ENCODE measurements at regions not wholly inside any gene's neighbourhood (a gene's known extent, or its start where the extent isn't known, plus 50 kb on each side); places are given as distances from the start of the nearest gene placed in this dataset.
A peak's percentile ranks its signal among the peaks of the same experiment; 100 is the strongest.
"Not testable (repeated sequence)": the region's sequence is repeated elsewhere in the genome, so short reads cannot be mapped to it uniquely, and the experiment has no call there.

DNA sequence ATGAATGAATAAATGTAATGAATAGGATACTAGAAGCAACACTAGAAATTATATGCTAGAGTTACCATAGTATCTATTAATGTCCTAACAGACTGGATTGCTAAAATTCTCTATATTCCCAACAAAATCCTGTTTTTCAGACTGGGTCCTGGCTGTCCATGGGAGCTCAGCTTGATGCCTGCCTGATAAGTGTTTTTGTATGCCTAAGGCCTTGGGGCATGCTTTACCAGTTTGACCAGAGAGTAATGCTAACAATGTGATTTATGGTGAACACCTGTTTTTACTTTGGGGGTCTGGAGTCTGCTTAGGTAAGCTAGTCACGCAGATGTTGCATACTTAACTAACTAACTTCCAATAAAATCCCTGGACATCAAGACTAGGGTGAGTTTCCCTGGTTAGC lies 318.8 kb upstream of the DEPDC1 start:
- H3K9me3 Mint-ChIP-seq, result peaks cover 45% of the 10 kb centered on the region
- TF ChIP-seq, protein P1, sequence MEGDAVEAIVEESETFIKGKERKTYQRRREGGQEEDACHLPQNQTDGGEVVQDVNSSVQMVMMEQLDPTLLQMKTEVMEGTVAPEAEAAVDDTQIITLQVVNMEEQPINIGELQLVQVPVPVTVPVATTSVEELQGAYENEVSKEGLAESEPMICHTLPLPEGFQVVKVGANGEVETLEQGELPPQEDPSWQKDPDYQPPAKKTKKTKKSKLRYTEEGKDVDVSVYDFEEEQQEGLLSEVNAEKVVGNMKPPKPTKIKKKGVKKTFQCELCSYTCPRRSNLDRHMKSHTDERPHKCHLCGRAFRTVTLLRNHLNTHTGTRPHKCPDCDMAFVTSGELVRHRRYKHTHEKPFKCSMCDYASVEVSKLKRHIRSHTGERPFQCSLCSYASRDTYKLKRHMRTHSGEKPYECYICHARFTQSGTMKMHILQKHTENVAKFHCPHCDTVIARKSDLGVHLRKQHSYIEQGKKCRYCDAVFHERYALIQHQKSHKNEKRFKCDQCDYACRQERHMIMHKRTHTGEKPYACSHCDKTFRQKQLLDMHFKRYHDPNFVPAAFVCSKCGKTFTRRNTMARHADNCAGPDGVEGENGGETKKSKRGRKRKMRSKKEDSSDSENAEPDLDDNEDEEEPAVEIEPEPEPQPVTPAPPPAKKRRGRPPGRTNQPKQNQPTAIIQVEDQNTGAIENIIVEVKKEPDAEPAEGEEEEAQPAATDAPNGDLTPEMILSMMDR (IDR thresholded peaks at IDR 0.05), result no peak
- no peak for DNase-seq
- H3K36me3 Mint-ChIP-seq (ENCODE audit: low read depth), result no peaks in the 10 kb centered on the region; the same call in 1 of the 2 replicates
- no peaks in the 10 kb centered on the region for H3K4me1 Mint-ChIP-seq (ENCODE audit: low read depth)
- H3K4me3 Mint-ChIP-seq, result no peak overlapping the region
- no peak overlapping the region for H3K27ac Mint-ChIP-seq
- H3K27me3 Mint-ChIP-seq (ENCODE audit: insufficient read depth), result no peaks in the 10 kb centered on the region

DNA sequence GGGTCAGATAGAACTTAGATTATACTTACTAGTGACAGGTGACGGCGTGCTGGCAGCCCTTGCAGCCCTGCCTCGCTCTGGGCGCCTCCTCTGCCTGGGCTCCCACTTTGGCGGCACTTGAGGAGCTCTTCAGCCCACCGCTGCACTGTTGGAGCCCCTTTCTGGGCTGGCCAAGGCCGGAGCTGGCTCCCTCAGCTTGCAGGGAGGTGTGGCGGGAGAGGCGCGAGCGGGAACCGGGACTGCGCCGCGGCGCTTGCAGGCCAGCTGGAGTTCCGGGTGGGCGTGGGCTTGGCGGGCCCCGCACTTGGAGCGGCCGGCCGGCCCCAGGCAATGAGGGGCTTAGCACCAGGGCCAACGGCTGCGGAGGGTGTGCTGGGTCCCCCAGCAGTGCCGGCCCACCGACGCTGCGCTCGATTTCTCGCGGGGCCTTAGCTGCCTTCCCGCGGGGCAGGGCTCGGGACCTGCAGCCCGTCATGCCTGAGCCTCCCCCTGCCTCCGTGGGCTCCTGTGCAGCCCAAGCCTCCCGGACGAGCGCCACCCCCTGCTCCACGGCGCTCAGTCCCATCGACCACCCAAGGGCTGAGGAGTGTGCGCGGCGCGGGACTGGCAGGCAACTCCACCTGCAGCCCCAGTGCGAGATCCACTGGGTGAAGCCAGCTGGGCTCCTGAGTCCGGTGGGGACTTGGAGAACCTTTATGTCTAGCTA lies 320.8 kb upstream of the DEPDC1 start:
- H3K36me3 Mint-ChIP-seq (ENCODE audit: low read depth); H3K27ac Mint-ChIP-seq; DNase-seq; H3K4me3 Mint-ChIP-seq; H3K4me1 Mint-ChIP-seq (ENCODE audit: low read depth); H3K27me3 Mint-ChIP-seq (ENCODE audit: insufficient read depth): not testable (repeated sequence)
- peaks cover 33% of the 10 kb centered on the region for H3K9me3 Mint-ChIP-seq

DNA sequence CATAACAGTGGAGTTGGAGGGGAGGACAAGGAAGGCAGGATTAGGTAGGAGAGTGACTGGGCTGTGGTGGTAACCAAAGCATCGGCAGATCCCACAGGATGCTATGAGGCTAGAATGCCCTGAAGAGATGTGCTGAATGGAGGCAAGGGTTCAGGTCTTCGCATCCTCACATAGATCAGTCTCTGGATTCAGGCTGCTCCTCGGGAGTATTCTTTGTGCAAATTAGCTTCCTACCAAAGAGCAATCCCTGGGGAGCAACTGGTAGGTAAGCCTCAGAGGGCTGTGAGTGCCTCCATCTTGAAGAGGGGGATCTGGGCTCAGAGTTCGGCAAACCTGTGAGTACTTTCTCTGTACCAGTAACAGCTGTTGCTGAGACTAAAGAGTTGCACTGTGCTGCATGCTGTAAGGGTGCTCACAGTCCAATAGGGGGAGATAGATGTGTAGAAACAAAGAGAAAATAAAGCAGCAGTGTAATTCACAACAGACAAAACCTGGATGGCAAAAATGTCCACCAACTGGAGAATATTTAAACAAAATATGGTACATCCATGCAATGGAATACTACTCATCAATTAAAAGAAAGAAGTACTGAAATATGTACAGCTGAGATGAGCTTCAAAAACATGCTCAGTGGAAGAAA lies 322.4 kb upstream of the DEPDC1 start:
- no peak overlapping the region for H3K27ac Mint-ChIP-seq
- peaks cover 33% of the 10 kb centered on the region for H3K9me3 Mint-ChIP-seq
- TF ChIP-seq, protein P1 (IDR thresholded peaks at IDR 0.05), result peak; percentile 23; the same call in 1 of the 2 replicates
- H3K4me1 Mint-ChIP-seq (ENCODE audit: low read depth), result no peaks in the 10 kb centered on the region
- no peak overlapping the region for H3K4me3 Mint-ChIP-seq
- DNase-seq, result no peak
- no peaks in the 10 kb centered on the region for H3K27me3 Mint-ChIP-seq (ENCODE audit: insufficient read depth)
- no peaks in the 10 kb centered on the region; the same call in 1 of the 2 replicates for H3K36me3 Mint-ChIP-seq (ENCODE audit: low read depth)

DNA sequence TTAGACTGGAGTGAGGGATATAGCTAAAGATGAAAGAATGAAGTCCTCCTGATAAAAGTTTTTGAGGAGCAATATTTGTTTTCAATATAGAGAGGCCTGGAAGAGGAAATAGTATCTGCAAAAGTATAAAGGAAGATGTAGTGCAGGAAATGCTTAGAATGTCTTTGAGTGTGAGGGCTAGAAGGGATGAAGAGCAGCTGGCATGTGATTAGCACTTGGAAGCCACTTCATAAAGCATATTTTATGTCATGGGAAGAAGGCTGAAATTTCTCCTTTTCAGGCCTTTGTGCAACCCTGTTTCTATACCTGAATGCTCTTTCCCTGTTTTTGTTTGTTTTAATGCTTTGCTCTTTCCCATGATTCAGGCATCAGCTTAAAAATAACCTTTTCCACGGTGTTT lies 323.3 kb upstream of the DEPDC1 start:
- H3K27ac Mint-ChIP-seq, result no peak overlapping the region
- peaks cover 32% of the 10 kb centered on the region for H3K9me3 Mint-ChIP-seq
- H3K27me3 Mint-ChIP-seq (ENCODE audit: insufficient read depth), result no peaks in the 10 kb centered on the region
- H3K36me3 Mint-ChIP-seq (ENCODE audit: low read depth), result no peaks in the 10 kb centered on the region; the same call in 1 of the 2 replicates
- DNase-seq, result no peak
- no peak overlapping the region for H3K4me3 Mint-ChIP-seq
- TF ChIP-seq, protein P1 (IDR thresholded peaks at IDR 0.05), result no peak
- H3K4me1 Mint-ChIP-seq (ENCODE audit: low read depth), result no peaks in the 10 kb centered on the region

DNA sequence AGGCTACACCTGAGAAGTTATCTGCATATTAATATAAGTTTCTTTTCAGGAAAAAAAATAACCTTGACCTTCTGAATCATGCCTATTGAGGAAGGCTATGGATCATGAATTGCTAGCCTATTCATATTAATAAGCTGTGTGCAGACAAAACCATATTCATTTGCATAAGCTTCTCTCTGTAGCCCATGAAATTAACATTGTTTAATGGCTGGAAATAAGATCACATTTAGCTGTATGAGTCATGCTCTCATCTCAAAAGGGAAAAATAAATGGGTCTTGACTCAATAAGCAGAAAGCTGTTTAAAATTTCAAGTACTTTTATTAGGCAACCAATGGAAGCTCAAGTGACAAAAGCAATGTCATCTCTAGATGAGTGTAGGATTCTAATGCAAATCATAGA lies 330.0 kb upstream of the DEPDC1 start:
- Mint-ChIP-seq H3K4me1 (ENCODE audit: low read depth) (no peaks in the 10 kb centered on the region), H3K4me3 (no peak overlapping the region), H3K36me3 (ENCODE audit: low read depth) (no peaks in the 10 kb centered on the region), H3K27me3 (ENCODE audit: insufficient read depth) (no peaks in the 10 kb centered on the region), H3K27ac (no peak overlapping the region), H3K9me3 (peaks cover 54% of the 10 kb centered on the region)
- TF ChIP-seq, protein P1 (IDR thresholded peaks at IDR 0.05), result no peak
- DNase-seq, result no peak

DNA sequence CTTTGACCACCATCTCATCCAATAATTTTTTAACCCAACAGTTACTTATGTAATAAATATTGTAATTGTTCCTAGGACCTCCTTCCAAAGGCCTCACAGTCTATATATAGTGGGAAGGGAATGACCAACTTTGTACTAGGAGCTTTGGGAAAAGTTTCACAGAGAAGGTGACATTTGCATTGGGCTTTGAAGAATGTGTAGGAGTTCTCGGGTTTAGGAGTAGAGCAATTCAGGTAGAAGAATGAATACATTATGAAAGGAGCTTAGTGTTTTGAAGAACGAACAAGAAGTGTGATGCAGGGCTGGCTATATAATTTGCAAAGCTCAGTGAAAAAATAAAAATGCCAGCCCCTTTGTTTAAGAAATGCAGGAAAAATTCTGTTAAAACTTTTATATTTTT lies 330.4 kb upstream of the DEPDC1 start:
- TF ChIP-seq, protein P1 (IDR thresholded peaks at IDR 0.05), result no peak
- DNase-seq, result no peak
- H3K4me3 Mint-ChIP-seq, result no peak overlapping the region
- H3K9me3 Mint-ChIP-seq, result peaks cover 57% of the 10 kb centered on the region
- no peaks in the 10 kb centered on the region for H3K27me3 Mint-ChIP-seq (ENCODE audit: insufficient read depth)
- H3K27ac Mint-ChIP-seq, result no peak overlapping the region
- no peaks in the 10 kb centered on the region for H3K4me1 Mint-ChIP-seq (ENCODE audit: low read depth)
- no peaks in the 10 kb centered on the region for H3K36me3 Mint-ChIP-seq (ENCODE audit: low read depth)
